ENCODE measurements at regions not wholly inside any gene's neighbourhood (a gene's known extent, or its start where the extent isn't known, plus 50 kb on each side); places are given as distances from the start of the nearest gene placed in this dataset.

DNA sequence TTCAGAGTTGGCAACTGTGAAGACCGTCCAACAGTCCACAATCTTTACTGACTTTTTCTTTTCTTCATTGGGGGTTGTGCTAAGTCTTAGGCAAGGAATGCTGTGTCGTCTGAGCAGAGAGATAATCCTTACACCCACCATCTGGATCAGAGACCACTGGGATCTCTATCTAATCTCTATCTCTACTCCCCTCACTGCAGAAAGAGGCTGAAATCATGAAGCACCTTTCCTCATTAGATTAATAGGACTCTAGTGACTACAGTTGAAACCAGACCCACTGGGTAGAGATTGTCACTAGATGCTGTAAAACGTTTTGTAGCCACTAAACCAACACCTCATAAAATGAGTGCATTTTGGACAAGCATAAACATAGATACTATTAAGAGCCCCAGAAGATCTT lies 387.4 kb upstream of the CELF2 start:
- no CpG with 5 or more reads among the region's 3 CpGs for WGBS (ENCODE audit: insufficient coverage)
- Histone ChIP-seq H3K4me3 (ENCODE audit: low read depth, low read length) (no peak overlapping the region), H3K27ac (ENCODE audit: low read depth, low read length) (no peak overlapping the region)

DNA sequence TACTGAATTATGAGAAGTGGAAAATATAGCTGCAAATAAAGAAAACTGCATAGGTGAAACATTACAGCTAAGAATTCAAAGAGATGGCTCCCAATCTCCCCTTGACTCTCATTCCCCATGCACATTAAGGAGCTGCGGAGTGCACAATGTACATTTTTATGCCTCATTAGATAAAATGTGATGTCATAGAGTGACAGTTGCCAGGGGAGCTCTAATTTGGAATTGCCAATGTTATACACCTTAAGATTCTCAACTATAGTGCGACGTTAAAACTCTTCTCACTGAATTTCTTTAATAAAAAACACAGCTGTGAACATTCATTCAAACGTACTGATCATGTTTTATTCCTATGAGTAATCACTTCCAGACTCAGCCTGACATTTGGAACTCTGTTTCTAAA lies 386.9 kb upstream of the CELF2 start:
- no peaks in the 10 kb centered on the region for H3K36me3 ChIP-seq (ENCODE audit: control insufficient read depth, insufficient read depth, low read length)
- peak in 2 of 6 donors; percentile 27 to 82 for DNase-seq (ENCODE audit: low read depth in 4 of 6, low spot score in 6 of 6)
- no peaks in the 10 kb centered on the region for H3K4me1 ChIP-seq (ENCODE audit: control insufficient read depth, insufficient read depth, low read length)
- H3K27me3 ChIP-seq (ENCODE audit: control insufficient read depth, insufficient read depth, low read length) = no peaks in the 10 kb centered on the region
- 40% methylated on average over 1 of the region's 4 CpGs for WGBS (ENCODE audit: insufficient coverage)
- no peak overlapping the region for H3K27ac ChIP-seq (ENCODE audit: low read depth, low read length)
- no peak overlapping the region for H3K4me3 ChIP-seq (ENCODE audit: low read depth, low read length)
- peaks cover 2% of the 10 kb centered on the region for H3K9me3 ChIP-seq (ENCODE audit: control insufficient read depth, insufficient read depth, low read length)

More for the DNA sequence above, 387.4 kb upstream of the CELF2 start:
- H3K4me1 ChIP-seq (ENCODE audit: control insufficient read depth, insufficient read depth, low read length) = no peaks in the 10 kb centered on the region
- no peak for DNase-seq (ENCODE audit: low read depth in 4 of 6, low spot score in 6 of 6)
- peaks cover 2% of the 10 kb centered on the region for H3K9me3 ChIP-seq (ENCODE audit: control insufficient read depth, insufficient read depth, low read length)
- no peaks in the 10 kb centered on the region for H3K27me3 ChIP-seq (ENCODE audit: control insufficient read depth, insufficient read depth, low read length)
- H3K36me3 ChIP-seq (ENCODE audit: control insufficient read depth, insufficient read depth, low read length) = no peaks in the 10 kb centered on the region

DNA sequence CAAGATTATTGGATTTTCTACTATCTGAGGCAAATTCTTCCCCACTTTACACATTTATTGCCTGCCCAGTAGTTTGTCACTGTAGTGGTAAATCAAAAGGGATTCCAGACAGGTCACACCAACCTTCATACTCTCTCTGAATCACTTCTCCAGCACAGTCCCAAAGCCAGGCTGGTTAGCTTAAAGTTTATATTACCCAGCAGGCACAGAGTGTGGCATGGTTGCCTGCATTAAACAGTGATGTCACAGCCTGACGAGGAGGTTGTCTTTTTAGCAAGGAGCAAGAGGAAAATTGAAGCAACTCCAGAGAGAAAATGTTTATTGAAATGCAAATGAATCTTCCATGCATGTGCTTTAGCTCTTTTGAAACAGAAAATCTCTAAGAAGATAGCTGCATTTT lies 375.5 kb upstream of the CELF2 start:
- Histone ChIP-seq H3K4me1 (ENCODE audit: control insufficient read depth, insufficient read depth, low read length) (peaks cover 9% of the 10 kb centered on the region), H3K4me3 (ENCODE audit: low read depth, low read length) (no peak overlapping the region), H3K27me3 (ENCODE audit: control insufficient read depth, insufficient read depth, low read length) (no peaks in the 10 kb centered on the region), H3K36me3 (ENCODE audit: control insufficient read depth, insufficient read depth, low read length) (no peaks in the 10 kb centered on the region), H3K9me3 (ENCODE audit: control insufficient read depth, insufficient read depth, low read length) (no peaks in the 10 kb centered on the region), H3K27ac (ENCODE audit: low read depth, low read length) (no peak overlapping the region)
- DNase-seq (ENCODE audit: low read depth in 4 of 6, low spot score in 6 of 6) = peak in 1 of 6 donors; percentile 75
- WGBS (ENCODE audit: insufficient coverage) = 20% methylated on average over 1 of the region's 1 CpG

DNA sequence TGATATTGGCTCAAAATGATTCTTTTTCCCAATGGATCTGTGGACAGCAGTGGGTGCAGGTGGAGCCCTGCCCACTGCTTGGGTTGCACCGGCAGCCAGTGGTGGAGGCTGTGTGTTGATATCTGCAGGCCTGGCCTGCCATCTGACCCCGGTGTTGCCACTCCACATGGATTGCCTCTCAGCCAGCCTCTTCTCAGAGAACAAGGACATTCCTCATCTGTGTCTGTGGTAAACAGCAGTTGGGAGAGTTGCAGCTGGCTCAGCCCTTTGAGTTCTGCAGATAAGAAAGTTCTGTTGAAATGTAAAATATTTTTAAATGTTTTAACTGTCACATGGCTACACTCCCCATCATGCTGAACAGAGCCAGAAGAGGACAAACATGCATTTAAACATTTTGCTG lies 374.9 kb upstream of the CELF2 start:
- no peak overlapping the region for H3K4me3 ChIP-seq (ENCODE audit: low read depth, low read length)
- no peaks in the 10 kb centered on the region for H3K9me3 ChIP-seq (ENCODE audit: control insufficient read depth, insufficient read depth, low read length)
- peak in 1 of 6 donors; percentile 62 for DNase-seq (ENCODE audit: low read depth in 4 of 6, low spot score in 6 of 6)
- H3K36me3 ChIP-seq (ENCODE audit: control insufficient read depth, insufficient read depth, low read length) = no peaks in the 10 kb centered on the region
- 29% methylated on average over 2 of the region's 2 CpGs for WGBS (ENCODE audit: insufficient coverage)
- H3K27ac ChIP-seq (ENCODE audit: low read depth, low read length) = peak overlapping the region; percentile 63
- peaks cover 9% of the 10 kb centered on the region for H3K4me1 ChIP-seq (ENCODE audit: control insufficient read depth, insufficient read depth, low read length)
- no peaks in the 10 kb centered on the region for H3K27me3 ChIP-seq (ENCODE audit: control insufficient read depth, insufficient read depth, low read length)

DNA sequence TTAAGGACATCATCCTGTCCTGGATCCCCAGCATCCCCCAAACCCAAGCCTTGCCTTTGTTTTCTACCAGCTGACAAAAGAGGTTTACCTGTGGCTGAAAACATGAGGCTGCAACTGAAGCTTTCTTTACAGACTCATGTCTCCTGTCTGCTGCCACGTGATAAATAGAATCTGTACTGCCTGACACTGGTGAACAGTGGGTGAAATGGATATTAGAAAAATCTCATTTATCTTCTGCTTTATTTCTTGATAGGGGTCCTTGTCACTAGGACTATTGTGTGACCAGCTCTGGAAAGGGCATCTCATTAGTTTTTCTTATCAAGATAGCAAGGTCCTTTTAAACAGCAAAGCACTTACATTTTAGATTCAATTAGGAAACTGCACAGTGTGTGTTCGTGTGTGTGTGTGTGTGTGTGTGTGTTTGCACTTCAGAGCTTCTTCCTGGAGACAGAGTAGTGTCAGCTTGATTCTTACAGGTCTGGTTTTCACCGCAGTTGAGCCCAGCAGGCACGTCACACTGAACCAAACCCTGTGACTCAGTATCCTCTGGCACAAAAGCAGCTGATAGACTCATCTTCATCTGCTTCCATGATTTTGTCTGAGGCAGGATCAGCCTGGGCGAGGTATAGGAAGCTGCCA lies 373.5 kb upstream of the CELF2 start:
- DNase-seq (ENCODE audit: low read depth in 4 of 6, low spot score in 6 of 6) = peak in 2 of 6 donors; percentile 58 to 67
- Histone ChIP-seq H3K4me3 (ENCODE audit: low read depth, low read length) (no peak overlapping the region), H3K9me3 (ENCODE audit: control insufficient read depth, insufficient read depth, low read length) (no peaks in the 10 kb centered on the region), H3K27me3 (ENCODE audit: control insufficient read depth, insufficient read depth, low read length) (no peaks in the 10 kb centered on the region), H3K27ac (ENCODE audit: low read depth, low read length) (peak overlapping the region; percentile 67), H3K36me3 (ENCODE audit: control insufficient read depth, insufficient read depth, low read length) (no peaks in the 10 kb centered on the region), H3K4me1 (ENCODE audit: control insufficient read depth, insufficient read depth, low read length) (peaks cover 9% of the 10 kb centered on the region)
- 54% methylated on average over 3 of the region's 5 CpGs for WGBS (ENCODE audit: insufficient coverage)

DNA sequence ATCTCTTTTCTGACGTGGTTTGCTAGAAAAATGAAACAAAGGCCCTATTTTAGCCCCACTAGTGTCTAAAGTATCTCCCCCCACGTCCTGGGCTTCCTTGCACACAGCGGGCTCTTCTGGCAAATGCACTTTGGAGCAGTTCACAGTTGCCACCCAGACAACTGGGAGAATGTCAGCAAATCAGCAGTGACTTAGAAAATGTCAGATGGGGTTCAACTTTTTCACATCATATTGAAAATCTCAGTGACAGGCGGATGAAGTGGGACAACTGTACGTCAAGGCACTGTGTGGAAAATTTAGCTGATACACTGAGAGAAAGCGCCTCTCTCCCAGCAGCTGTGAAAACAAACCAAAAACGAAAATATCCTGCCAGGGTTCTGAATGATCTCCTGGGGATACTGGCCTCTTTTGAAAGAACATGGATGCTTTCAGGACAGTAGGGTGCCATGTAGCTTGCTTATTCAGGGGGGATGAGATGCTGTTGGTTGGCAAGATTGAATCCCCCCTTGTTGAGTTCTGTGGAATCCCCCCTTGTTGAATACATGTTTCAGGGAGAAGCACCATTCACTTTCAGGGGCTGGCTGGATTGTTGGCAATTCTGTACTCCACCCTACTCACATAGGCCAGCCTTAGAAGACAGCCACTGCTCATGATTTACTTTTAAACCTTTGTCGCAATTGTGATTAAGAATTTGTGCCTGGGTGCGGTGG lies 372.8 kb upstream of the CELF2 start:
- no peaks in the 10 kb centered on the region for H3K27me3 ChIP-seq (ENCODE audit: control insufficient read depth, insufficient read depth, low read length)
- H3K4me1 ChIP-seq (ENCODE audit: control insufficient read depth, insufficient read depth, low read length) = peaks cover 9% of the 10 kb centered on the region
- H3K36me3 ChIP-seq (ENCODE audit: control insufficient read depth, insufficient read depth, low read length) = no peaks in the 10 kb centered on the region
- WGBS (ENCODE audit: insufficient coverage) = 92% methylated on average over 4 of the region's 9 CpGs
- H3K9me3 ChIP-seq (ENCODE audit: control insufficient read depth, insufficient read depth, low read length) = peaks cover 2% of the 10 kb centered on the region
- H3K4me3 ChIP-seq (ENCODE audit: low read depth, low read length) = no peak overlapping the region
- peak in 1 of 6 donors; percentile 84 for DNase-seq (ENCODE audit: low read depth in 4 of 6, low spot score in 6 of 6)
- H3K27ac ChIP-seq (ENCODE audit: low read depth, low read length) = peak overlapping the region; percentile 67

DNA sequence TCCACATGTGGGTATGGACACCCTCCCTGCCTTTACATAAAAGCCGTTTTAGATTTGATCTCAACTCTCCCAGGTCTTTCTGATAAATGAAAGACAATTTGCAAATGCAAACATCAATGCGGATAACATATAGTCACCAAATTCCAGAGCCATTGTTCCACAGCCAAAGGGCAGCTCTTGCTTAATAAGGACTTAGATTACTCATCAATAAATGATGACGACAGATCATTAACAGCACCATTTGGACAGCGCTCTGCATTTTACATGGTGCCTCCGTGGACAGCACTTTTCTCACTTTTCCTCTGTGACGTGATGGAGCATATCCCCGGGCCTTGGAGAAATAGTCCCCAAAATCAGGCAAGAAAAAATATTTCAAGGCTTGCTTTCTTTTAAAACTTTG lies 370.3 kb upstream of the CELF2 start:
- Histone ChIP-seq H3K36me3 (ENCODE audit: control insufficient read depth, insufficient read depth, low read length) (no peaks in the 10 kb centered on the region), H3K4me3 (ENCODE audit: low read depth, low read length) (no peak overlapping the region), H3K4me1 (ENCODE audit: control insufficient read depth, insufficient read depth, low read length) (peaks cover 9% of the 10 kb centered on the region), H3K9me3 (ENCODE audit: control insufficient read depth, insufficient read depth, low read length) (peaks cover 2% of the 10 kb centered on the region), H3K27me3 (ENCODE audit: control insufficient read depth, insufficient read depth, low read length) (no peaks in the 10 kb centered on the region), H3K27ac (ENCODE audit: low read depth, low read length) (no peak overlapping the region)
- WGBS (ENCODE audit: insufficient coverage) = 85% methylated on average over 4 of the region's 7 CpGs
- DNase-seq (ENCODE audit: low read depth in 4 of 6, low spot score in 6 of 6) = no peak

DNA sequence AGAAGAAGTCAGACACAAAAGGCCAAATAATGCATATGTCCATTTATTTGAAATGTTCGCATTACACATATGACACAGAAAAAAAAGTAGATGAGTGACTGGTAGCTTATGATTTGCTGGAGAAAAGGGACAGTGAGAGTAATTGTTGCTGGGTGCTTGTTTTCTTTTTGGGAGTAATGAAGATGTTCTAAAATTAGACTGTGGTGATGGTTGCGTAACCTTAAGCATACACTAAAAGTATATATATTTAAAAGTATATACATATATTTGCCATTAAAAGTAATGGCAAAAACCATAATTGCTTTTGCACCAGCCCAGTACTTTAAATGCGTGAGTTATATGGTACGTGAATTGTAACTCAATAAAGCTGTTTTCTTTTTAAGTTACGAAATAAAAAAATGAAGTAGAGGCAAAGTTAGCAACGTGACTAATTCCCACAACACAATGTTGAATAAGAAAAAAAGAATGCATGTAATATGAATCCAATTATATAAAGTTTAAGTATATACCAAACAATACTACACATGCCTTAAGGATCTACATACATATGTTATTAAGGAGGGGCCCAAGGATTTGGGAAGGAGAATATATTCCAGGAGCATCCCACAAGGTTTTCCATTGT lies 360.4 kb upstream of the CELF2 start:
- Histone ChIP-seq H3K36me3 (ENCODE audit: control insufficient read depth, insufficient read depth, low read length) (no peaks in the 10 kb centered on the region), H3K27me3 (ENCODE audit: control insufficient read depth, insufficient read depth, low read length) (no peaks in the 10 kb centered on the region), H3K4me3 (ENCODE audit: low read depth, low read length) (no peak overlapping the region), H3K9me3 (ENCODE audit: control insufficient read depth, insufficient read depth, low read length) (peaks cover 2% of the 10 kb centered on the region), H3K4me1 (ENCODE audit: control insufficient read depth, insufficient read depth, low read length) (peaks cover 5% of the 10 kb centered on the region), H3K27ac (ENCODE audit: low read depth, low read length) (no peak overlapping the region)
- WGBS (ENCODE audit: insufficient coverage) = no CpG with 5 or more reads among the region's 6 CpGs
- no peak for DNase-seq (ENCODE audit: low read depth in 4 of 6, low spot score in 6 of 6)

DNA sequence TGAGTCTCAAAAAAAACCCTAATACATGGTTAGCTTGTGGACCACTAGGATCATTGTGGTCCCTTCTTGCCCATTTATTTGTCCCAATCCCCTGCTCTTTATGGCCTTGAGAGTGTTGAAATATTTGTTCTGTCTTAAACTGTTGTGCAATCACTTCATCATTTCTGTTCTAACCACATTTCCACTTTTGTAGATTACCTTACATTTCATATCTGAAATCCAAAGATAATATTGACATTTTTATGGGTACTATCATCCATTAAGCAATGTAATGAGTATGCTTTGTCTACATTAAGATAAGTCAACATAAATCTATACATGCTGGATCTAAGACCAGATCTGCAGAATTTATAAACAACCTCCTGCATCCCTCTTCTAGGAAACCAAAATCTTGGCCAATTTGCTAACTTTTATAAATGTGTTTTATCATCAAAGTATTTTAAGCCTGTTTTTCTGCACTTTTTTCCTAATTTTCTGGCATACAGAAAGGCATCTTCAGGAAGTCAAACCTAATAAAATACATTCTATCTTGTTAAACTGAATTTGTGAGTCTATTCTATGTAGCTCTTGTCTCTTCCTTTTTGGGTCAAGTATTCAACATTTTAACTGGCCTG lies 359.4 kb upstream of the CELF2 start:
- H3K27me3 ChIP-seq (ENCODE audit: control insufficient read depth, insufficient read depth, low read length) = no peaks in the 10 kb centered on the region
- no peaks in the 10 kb centered on the region for H3K36me3 ChIP-seq (ENCODE audit: control insufficient read depth, insufficient read depth, low read length)
- no peak overlapping the region for H3K4me3 ChIP-seq (ENCODE audit: low read depth, low read length)
- H3K9me3 ChIP-seq (ENCODE audit: control insufficient read depth, insufficient read depth, low read length) = peaks cover 2% of the 10 kb centered on the region
- no peak overlapping the region for H3K27ac ChIP-seq (ENCODE audit: low read depth, low read length)
- no peak for DNase-seq (ENCODE audit: low read depth in 4 of 6, low spot score in 6 of 6)
- peaks cover 7% of the 10 kb centered on the region for H3K4me1 ChIP-seq (ENCODE audit: control insufficient read depth, insufficient read depth, low read length)
